ENCODE measurements at regions not wholly inside any gene's neighbourhood (a gene's known extent, or its start where the extent isn't known, plus 50 kb on each side); places are given as distances from the start of the nearest gene placed in this dataset.

DNA sequence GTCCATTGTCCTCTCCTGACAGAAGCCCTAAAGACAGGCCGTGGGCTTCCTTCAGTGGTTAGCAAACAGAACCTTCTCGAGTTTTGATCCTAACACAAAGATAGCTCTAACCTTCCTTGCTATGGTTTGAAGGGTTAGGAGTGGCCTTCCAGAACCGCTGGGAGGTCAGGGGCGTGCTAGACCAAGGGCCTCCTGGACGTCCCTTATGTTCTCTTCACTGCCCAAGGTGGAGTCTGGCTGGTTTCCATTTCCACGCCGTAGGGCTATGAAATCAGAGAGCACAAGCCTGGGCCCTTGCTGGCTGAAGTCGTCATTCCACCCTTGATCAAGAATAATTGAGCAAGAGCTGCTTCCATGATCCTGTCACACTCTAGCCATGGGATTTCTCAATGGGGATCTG lies 475.1 kb downstream of the SHQ1 start:
- no peak overlapping the region for H3K27ac ChIP-seq
- no peaks in the 10 kb centered on the region for H3K4me1 ChIP-seq
- H3K36me3 ChIP-seq, result peaks cover 0 to 12% of the 10 kb centered on the region in 2 donors
- no peak for TF ChIP-seq POLR2A (IDR thresholded peaks at IDR 0.05)
- TF ChIP-seq, protein P1, sequence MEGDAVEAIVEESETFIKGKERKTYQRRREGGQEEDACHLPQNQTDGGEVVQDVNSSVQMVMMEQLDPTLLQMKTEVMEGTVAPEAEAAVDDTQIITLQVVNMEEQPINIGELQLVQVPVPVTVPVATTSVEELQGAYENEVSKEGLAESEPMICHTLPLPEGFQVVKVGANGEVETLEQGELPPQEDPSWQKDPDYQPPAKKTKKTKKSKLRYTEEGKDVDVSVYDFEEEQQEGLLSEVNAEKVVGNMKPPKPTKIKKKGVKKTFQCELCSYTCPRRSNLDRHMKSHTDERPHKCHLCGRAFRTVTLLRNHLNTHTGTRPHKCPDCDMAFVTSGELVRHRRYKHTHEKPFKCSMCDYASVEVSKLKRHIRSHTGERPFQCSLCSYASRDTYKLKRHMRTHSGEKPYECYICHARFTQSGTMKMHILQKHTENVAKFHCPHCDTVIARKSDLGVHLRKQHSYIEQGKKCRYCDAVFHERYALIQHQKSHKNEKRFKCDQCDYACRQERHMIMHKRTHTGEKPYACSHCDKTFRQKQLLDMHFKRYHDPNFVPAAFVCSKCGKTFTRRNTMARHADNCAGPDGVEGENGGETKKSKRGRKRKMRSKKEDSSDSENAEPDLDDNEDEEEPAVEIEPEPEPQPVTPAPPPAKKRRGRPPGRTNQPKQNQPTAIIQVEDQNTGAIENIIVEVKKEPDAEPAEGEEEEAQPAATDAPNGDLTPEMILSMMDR (IDR thresholded peaks at IDR 0.05 in 4 of 5, conservative IDR thresholded peaks at IDR 0.05 in 1 of 5), result no peak
- DNase-seq (no peak), ATAC-seq (no peak)
- H3K9me3 ChIP-seq, result no peaks in the 10 kb centered on the region
- in situ Hi-C loops (cut with MboI; ENCODE audit: low sequenced_read_pairs in 4 of 4) (no loop called here), intact Hi-C loops (cut with DNase I; ENCODE audit: low total_unique reads) (no loop called here)
- no peaks in the 10 kb centered on the region for H3K27me3 ChIP-seq
- no peak overlapping the region for H3K4me3 ChIP-seq

DNA sequence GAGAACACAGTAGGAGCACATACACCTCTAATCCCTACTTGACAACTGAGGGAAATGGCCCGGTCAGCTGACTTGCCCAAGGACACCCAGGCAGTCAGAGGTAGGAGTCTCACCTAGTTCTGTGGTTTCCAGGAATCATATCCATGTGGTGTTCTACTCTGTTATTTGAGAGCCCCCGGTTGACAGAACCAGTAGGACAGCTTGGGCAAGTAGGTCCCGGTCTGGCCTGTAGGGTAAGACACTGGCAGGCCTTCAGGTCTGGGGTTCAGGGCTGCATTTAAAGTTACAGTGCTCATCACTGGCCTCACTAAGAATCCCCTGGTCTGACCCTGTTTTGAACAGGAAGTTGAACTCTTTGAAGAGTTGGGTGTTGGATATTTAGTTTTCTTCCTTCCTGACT lies 476.1 kb downstream of the SHQ1 start:
- Histone ChIP-seq H3K27ac (no peak overlapping the region), H3K27me3 (no peaks in the 10 kb centered on the region), H3K36me3 (peaks cover 0 to 4% of the 10 kb centered on the region in 2 donors), H3K4me3 (no peak overlapping the region), H3K4me1 (no peaks in the 10 kb centered on the region), H3K9me3 (no peaks in the 10 kb centered on the region)
- in situ Hi-C loops (cut with MboI; ENCODE audit: low sequenced_read_pairs in 4 of 4), result no loop called here
- ATAC-seq (no peak), DNase-seq (no peak)
- intact Hi-C loops (cut with DNase I; ENCODE audit: low total_unique reads), result no loop called here
- no peak for TF ChIP-seq POLR2A (IDR thresholded peaks at IDR 0.05)
- TF ChIP-seq, protein P1 (IDR thresholded peaks at IDR 0.05 in 4 of 5, conservative IDR thresholded peaks at IDR 0.05 in 1 of 5), result no peak

DNA sequence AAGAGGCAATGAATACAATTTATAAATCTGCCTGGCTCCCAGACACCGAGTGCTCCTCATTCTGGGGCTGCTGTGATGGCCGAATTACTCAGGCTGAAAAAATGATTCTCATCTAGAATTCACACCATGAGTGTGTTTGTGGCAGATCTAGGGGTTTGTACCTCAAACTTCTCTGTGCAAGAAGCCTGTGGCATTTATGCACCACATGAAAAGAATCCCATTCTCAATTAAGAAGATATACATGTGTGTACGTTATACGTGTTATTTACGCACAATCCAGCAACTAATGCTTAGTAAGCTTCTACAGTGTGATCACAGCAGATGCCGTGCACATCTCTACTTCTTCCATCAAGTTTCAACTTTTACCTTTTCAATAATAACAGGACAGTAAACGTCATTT lies 476.8 kb downstream of the SHQ1 start:
- TF ChIP-seq, protein P1 (IDR thresholded peaks at IDR 0.05 in 4 of 5, conservative IDR thresholded peaks at IDR 0.05 in 1 of 5), result no peak
- TF ChIP-seq POLR2A (IDR thresholded peaks at IDR 0.05), result no peak
- ATAC-seq (no peak), DNase-seq (no peak)
- H3K4me3 ChIP-seq, result no peak overlapping the region
- in situ Hi-C loops (cut with MboI; ENCODE audit: low sequenced_read_pairs in 4 of 4), result no loop called here
- intact Hi-C loops (cut with DNase I; ENCODE audit: low total_unique reads), result no loop called here
- no peak overlapping the region for H3K27ac ChIP-seq
- no peaks in the 10 kb centered on the region for H3K27me3 ChIP-seq
- H3K9me3 ChIP-seq, result no peaks in the 10 kb centered on the region
- no peaks in the 10 kb centered on the region for H3K36me3 ChIP-seq
- no peaks in the 10 kb centered on the region for H3K4me1 ChIP-seq

DNA sequence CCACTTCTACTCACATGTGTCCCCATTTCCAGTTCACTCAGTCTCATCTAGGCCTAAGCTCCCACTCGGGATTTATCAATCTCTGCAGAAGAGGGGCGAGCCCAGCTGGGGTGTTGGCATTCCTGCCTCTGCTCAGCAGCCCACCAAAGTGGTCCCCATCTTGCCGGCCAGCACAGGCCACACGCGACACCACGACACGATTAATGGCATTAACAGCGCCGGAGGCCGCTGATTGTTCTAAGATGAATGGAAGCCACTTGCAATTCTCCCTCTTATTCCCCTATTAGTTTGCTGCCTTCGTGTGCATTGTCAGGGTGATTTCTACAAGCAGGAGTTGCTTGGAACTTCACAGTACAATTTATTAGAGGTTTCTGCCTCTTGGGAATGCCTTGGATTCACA lies 477.3 kb downstream of the SHQ1 start:
- in situ Hi-C loops (cut with MboI; ENCODE audit: low sequenced_read_pairs in 4 of 4) (no loop called here), intact Hi-C loops (cut with DNase I; ENCODE audit: low total_unique reads) (no loop called here)
- TF ChIP-seq, protein P1 (IDR thresholded peaks at IDR 0.05 in 4 of 5, conservative IDR thresholded peaks at IDR 0.05 in 1 of 5), result no peak
- no peak for TF ChIP-seq POLR2A (IDR thresholded peaks at IDR 0.05)
- Histone ChIP-seq H3K27me3 (no peaks in the 10 kb centered on the region), H3K4me1 (no peaks in the 10 kb centered on the region), H3K9me3 (no peaks in the 10 kb centered on the region), H3K27ac (no peak overlapping the region), H3K4me3 (no peak overlapping the region), H3K36me3 (no peaks in the 10 kb centered on the region)
- no peak for DNase-seq
- no peak for ATAC-seq

DNA sequence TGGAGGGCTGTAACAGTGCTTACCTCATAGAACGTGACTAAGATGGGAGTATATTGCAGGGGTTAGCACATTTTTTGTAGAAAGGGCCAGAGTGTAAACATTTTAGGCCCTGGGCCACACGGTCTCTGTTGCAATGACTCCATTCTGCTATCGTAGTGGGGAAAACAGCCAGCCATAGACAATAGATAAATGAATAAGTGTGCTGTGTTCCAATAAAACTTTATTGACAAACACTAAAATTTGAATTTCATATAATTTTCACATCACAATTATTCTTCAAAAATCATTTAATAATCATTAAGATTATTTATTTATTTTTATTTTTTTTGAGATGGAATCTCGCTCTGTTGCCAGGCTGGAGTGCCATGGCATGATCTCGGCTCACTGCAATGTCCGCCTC lies 478.6 kb downstream of the SHQ1 start:
- in situ Hi-C loops (cut with MboI; ENCODE audit: low sequenced_read_pairs in 4 of 4), result no loop called here
- no peaks in the 10 kb centered on the region for H3K4me1 ChIP-seq
- H3K4me3 ChIP-seq, result no peak overlapping the region
- DNase-seq, result no peak
- H3K27me3 ChIP-seq, result no peaks in the 10 kb centered on the region
- H3K36me3 ChIP-seq, result no peaks in the 10 kb centered on the region
- intact Hi-C loops (cut with DNase I; ENCODE audit: low total_unique reads), result no loop called here
- H3K27ac ChIP-seq, result no peak overlapping the region
- TF ChIP-seq POLR2A (IDR thresholded peaks at IDR 0.05), result no peak
- TF ChIP-seq, protein P1 (IDR thresholded peaks at IDR 0.05 in 4 of 5, conservative IDR thresholded peaks at IDR 0.05 in 1 of 5), result no peak
- H3K9me3 ChIP-seq, result no peaks in the 10 kb centered on the region
- no peak for ATAC-seq

Data from gastrocnemius medialis (tissue), 4 donors.